Epithelial cell of prostate (primary cell): ENCODE measurements at regions not wholly inside any gene's neighbourhood (a gene's known extent, or its start where the extent isn't known, plus 50 kb on each side); places are given as distances from the start of the nearest gene placed in this dataset.

Experiments
- DNase-seq: peaks from one replicate; pipeline ENCODE4 v3.0.0-alpha.2; 2011; ENCODE audit warnings: low read depth, low spot score
- H3K27ac ChIP-seq: fragments of 450-650 bp; 2 replicates; pipeline ENCODE4 v1.5.1; 2017; ENCODE audit warnings: mild to moderate bottlenecking

DNA sequence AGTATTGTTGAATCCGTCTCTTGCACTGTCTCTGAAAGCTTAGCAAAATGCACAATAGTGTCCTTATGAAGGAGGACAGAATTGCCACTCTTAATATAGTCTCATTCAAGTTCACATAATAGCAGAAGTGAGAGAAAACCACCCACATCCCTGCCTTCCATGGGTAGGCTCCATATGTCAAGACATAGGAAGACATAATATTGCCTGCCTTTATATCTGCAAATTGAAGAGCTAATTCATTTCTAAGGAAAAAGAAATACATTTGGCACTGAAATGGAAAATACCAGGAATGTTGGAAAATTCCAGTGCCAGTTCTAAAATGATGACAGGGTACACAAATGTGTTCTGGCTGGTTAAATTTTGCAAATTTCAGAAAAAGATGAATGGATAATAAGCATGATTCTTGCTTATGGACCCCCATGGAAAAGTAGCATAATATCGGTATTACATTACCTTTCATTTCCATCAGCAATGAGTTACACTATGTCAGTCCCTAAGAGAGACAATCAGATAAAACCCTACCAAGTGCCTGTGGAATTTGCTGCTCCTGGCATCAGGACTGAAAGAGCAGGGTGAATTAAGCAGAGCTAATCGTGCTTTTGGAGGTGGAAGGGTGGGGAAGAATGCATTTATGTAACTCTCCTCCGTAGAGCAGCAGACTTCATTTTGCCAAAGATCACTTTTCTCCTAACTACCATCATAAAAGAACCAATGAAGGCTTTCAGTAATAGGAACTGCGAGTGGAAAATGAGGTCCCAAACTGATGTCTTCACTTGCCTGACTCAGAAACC, 312.6 kb downstream of the FGFR2 start:
- no peak for DNase-seq
- no peak overlapping the region for H3K27ac ChIP-seq

DNA sequence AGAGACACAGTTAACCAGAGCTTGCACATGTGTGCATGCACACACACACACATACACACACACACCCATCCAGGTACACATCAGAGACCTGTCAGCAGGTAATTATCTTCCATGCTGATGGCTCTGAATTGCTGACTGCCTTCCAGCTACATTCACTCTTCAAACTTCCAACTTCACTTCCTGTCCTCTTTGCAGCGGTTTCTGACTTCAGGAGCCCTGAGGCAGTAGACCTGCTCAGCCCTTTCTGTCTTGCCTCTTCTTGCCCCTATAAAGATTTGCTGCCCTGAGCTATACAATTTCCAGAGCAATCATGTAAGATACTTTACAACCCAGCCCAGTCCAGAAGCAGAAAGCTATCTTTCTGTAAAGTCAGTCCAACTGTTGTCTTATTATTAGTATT, 310.2 kb downstream of the FGFR2 start:
- peak; percentile 46 for DNase-seq
- no peak overlapping the region for H3K27ac ChIP-seq

DNA sequence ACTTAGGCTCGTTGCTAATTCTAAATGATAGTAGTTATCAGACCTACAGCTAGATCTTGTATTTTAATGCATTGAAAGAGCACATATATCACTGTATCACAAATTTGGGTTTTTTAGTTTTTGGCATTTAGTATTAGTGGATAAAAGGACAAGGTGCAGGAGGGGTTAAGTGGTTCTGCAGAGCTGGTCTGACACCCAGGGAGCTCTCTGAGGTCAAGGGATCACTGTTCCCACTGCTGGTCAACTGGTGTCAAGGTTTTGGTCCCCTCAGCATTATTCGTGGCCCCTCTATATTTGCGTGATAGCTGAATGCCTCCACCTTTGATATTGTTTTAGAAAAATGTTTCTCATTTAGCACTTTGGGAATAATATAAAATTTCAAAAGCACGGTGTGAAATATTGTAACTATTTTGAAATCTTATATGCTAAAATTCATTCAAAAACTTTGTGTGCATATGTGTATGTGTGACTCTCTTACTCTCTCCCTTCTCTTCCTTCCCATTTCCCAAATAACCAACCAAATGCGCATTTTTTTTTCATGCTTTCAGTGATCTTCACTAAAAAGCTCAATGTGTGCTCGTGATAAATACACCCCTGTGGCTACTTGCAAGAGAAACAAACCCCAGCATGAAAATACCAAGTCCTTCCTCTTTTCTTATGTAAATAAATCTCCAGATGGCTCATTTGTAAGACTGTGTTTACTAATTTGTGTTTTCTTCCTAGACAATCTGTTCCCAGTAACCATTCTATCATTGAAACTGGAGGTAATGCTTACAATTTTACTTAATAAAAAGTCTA, 309.2 kb downstream of the FGFR2 start:
- no peak overlapping the region for H3K27ac ChIP-seq
- no peak for DNase-seq

DNA sequence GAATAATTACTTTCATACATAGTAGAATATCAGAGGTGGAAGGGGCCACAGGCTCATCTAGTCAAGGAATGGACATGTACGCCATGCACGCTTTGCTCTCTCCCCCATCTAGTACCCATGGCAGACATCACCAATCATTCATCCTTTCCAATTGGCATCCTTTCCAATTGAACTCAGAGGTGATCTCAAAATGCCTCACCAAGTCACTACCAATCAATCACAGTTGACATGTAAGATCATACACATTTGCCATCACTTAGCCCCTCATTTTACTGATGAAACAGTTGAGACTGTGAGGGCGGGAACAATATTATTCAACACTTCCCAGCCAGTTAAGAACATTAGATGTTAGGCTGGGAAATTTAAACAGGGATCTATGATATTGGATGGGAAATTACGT, 308.4 kb downstream of the FGFR2 start:
- H3K27ac ChIP-seq, result no peak overlapping the region
- no peak for DNase-seq

DNA sequence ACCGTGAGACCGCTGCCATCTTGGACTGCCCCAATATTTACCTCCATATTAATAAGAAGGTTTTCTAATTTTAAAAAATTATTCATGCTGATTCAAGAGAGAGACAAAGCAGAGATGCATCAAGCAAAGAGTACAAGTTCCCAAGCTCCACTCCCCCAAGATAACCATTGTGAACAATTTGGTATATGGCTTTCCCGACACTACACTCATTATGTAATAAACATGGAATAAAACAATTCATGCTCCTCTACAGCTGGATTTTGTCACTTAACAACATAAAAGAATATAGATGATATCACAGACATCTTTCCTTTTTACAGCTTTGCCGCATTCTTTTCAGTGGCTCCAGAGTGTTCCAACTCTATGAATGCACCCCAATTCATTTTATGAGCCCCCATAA, 307.6 kb downstream of the FGFR2 start:
- H3K27ac ChIP-seq, result no peak overlapping the region
- DNase-seq, result no peak

DNA sequence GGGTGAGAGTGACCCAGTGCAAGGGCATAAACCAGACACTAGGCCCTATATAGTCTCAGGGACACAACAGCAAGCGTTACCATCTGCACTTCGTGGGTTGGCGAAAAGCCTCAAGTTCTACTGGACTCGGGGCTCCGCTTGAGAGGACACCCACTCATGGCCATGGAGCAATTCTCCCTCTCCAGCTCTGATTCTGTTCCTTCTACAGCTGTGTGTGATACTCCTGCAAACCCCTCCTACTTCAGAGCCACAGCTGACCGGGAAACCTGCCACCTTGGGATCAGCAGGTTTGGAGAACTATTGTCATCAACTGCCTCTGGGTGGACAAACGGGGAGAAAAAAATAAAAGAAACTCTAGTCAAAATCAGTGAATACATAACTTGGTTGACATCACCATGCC, 306.9 kb downstream of the FGFR2 start:
- no peak for DNase-seq
- no peak overlapping the region for H3K27ac ChIP-seq

DNA sequence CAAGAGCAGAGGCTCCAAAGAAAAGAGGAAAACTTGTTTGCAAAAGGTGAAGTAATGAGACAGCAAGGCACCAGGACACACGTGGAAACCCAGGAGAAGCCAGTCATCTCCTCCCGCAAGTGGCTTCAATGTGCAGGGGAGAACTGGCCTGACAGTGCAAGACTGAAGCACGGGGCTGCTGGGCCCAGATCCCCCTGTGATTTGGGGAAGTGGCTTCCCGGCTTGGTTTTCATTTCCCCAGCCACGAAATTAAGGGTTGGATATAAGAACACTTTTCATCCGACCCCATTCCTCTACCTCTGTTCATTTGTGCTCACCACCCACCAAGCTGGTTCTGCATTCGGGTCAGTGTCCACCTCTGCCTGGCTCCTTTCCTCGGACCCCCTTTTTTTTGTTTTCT, 306.4 kb downstream of the FGFR2 start:
- no peak overlapping the region for H3K27ac ChIP-seq
- DNase-seq, result no peak

DNA sequence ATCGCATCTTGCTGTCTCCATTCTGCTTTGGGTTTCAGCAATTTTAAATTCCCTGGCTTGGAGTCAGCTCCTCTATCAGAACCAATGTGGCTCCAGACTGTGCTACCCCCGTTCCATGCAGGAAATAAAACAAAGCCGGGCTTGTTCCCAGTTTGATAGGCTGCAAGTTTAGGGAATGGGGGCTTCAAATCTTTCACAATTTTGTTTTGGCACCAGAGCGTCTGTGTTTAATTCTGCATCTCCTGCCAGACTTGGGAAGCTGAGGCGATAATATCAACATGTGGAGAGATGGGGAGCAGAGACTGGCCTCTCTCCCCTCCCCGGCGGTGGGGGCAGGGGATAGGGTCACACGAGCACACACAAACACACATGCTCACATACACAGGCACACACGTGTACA, 305.9 kb downstream of the FGFR2 start:
- no peak for DNase-seq
- no peak overlapping the region for H3K27ac ChIP-seq

DNA sequence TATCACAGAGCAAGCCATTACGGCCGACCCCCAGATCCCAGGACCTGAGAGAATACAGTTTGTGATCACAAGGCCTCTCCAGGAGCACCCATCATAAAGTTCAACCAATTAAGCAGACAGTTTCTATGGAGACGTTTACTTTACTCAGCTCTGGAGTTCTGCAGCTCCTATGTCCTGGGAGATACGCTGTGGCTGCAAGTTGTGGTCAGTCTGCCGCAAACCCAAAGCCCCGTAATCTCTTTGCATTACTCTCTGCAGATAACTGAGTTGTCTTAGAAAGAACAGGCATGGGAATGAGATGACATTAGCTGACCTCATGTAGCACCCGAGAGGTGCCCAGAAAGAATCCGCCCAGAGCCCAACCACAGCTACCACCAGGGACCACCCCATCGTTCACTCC, 305.1 kb downstream of the FGFR2 start:
- no peak for DNase-seq

DNA sequence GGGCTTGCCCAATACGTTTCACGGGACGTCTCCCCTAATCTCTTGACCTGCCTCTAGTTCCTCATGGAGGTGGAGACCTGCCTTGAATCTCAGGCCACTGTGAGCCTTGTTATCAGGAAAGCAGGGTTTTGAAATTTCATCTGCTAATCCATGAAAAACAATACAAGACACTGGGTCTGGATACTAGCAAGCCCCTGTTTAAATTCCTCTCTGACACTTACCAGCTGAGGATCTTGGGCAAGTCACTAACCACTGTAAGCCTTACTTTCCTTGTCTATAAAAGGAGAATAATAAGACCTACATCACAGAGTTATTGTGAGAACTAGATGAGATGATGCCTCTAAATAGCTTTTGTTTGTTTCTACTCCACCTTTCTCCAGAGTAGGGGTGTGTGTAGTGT, 303.6 kb downstream of the FGFR2 start:
- no peak for DNase-seq
- no peak overlapping the region for H3K27ac ChIP-seq

More for the DNA sequence above, 305.1 kb downstream of the FGFR2 start:
- H3K27ac ChIP-seq, result no peak overlapping the region

DNA sequence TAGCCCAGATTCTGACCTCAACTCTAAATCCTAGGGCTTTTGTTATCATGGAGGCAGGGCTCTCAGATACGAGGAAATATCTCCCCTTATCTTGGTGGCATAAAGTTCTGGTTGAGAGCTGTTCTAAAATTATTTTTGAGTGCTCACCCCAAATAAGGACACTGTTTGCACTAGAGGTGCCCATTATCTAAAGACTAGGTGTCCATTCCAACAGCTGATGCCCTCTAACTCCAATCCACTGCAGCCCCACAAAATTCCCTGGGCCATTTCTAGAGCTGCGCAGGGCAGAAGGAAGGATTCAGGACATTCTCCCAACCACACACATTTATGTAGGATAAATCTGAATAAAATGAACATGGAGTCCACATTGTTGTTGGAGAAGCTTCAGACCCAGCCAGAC, 301.9 kb downstream of the FGFR2 start:
- DNase-seq, result no peak
- H3K27ac ChIP-seq, result no peak overlapping the region

DNA sequence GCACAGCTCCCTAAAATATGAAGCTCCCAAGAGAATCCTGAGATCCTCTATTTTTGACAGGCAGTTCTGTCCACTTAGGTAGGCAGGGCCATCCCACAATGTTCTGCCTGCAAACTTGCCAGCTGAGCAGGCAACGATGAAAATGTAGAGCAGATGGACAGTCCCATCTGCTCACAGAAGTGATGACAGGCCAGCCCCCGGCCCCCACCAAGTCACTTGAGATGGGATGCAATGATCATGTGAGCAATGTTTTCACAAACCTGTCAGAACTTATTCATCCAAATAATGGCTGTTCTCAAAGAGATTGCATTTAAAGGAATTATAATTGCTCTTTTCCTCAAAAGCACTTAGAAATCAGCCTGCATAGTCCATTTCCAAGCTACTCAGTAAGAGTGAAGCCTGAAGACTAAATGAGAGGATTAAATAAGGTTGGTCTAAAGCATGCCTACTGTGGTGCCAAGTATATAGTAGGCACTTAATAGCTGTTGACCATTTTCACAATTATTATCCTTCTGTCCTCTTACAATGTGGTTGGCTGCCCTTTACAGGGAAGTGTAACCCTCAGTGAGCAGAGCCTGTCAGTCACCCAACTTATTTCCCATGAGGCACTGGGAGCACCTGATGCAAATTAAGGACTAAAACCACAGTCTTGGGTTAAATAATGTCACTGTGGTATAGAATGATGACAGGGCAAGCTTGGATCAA, 301.2 kb downstream of the FGFR2 start:
- DNase-seq, result no peak
- H3K27ac ChIP-seq, result no peak overlapping the region

DNA sequence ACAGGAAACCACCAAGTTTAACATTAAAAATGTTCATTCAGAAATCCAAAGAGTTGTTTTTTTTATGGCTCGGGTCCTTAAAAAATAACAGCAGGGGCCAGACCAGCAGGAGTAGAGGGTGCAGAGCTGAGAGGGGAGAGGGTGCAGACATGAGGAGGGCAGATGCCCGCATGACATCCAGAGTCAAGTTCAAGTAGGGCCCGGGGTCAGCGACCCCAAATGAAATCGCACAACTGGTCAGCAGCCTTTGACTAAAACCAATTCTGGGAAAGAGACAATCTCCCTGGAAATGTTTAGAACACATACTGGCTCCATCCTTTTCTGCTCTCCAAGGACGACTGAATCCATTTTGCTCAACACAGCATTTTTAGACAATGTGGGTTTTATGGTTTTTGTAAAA, 297.5 kb downstream of the FGFR2 start:
- DNase-seq, result no peak
- no peak overlapping the region for H3K27ac ChIP-seq

DNA sequence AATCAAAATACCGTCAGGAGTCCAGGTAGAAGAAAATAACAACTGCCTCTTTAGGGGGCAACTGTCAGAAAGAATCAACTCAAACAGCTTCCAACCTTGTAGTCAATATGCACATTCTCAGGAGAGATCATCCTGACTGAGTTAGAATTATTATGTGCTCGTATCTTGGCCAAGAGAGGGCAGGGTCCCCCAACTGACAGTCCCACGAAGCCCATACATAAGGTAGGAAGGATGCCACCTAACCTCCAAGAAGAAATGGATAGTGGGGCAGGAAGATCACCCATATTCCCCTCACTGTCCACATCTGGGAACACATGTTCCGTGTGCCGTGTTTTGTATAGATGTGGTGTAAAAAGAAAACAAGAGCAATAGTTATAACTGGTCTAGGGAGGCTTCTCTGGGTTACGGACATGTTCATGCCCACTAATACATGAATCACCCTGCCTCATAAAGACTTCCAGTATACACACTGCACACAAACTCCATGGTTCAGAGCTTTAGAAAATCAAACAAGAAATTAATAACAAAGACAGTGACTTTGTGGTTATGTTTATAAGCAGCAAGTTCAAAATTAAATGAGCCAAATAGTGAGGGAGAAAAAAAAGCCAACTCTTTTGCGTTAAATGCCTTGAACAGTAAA, 295.6 kb downstream of the FGFR2 start:
- H3K27ac ChIP-seq, result no peak overlapping the region
- DNase-seq, result no peak

DNA sequence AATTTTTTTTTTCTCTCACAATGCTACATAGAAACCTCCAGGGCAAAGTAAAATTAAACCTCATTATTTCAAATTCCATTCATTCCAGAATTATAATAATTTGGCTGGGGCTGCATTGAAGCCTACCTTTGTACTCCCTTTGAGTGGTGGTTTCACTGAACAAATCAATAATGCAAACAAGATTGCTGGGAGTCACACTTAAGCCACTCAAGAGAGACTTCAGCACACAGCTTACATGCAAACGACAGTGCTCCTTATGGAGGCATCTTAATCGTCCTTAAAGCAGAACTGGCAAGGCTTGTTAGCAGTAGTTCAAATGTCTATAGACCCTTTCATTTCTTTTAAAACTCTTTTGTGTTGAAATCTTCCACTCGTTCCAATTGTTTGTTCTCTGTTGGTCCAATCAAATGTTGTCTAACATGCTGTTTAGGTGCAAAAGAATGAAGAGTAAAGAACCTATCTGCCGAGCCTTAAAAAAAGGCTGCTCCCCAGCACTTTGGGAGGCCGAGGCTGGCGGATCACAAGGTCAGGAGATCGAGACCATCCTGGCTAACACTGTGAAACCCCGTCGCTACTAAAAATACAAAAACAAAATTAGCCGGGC, 294.9 kb downstream of the FGFR2 start:
- no peak for DNase-seq
- no peak overlapping the region for H3K27ac ChIP-seq

DNA sequence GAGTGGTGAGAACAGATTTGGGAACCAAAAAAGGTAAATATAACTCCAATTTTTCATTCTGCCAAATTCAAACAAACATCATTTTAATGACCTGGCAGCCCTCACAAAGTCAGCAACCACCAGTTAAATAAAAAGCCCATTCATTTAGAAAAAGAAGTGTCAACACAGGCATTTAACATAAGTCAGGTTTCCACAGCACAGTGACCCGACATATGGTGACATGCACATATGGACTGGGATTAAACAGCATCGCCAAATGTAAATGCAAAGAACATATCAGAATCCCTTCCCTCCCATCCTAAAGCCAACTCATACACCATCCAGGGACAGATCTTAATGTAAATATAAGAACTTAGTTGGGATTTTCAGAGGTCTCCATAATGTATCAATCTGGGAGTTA, 293.2 kb downstream of the FGFR2 start:
- no peak for DNase-seq
- no peak overlapping the region for H3K27ac ChIP-seq

DNA sequence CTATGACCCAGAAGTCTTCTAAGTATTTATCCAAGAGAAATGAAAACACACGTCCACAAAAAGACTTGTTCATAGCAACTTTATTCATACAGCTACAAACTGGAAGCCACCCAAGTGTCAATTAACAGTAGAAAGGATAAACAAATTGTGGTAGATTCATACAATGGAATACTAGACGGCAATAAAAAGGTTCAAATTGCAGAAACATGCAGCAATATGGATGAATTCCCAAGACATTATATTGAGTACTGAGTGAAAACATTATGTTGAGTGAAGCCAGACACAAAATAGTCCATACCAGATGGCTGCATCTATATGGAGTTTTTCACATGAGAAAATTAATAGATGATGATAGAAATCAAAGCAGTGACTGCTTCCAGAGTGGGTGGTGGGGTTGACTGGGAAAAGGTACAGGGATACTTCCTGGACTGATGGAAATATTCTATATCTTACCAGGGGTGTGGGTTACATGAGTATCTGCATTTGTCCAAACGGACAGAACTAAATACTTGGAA, 292.0 kb downstream of the FGFR2 start:
- DNase-seq, result no peak
- no peak overlapping the region for H3K27ac ChIP-seq

DNA sequence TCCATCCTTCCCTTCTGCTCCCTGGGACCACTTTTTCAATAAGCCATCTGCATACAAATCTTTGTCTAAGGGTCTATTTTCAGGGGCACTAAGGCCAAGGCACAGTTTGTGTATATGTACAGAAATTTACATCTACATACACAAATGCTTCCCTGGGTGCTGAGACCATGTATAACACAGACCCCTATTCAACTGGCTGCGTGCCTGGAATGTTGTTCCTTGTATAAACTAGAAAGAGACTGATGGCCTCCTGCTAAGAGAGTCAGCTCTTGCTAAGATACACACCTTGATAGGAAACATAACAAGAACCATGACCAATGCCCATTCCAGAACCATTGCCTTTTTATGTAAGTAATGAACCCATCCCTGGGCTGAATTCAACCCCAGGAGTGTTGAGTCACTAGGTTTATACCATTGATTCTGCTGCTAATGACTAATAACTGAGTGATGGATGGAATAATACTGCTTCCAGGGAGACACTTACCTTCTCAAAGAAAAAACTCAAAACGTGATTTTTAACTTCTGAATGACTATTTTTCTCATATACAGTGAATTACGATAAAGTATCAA, 290.7 kb downstream of the FGFR2 start:
- peak overlapping the region; percentile 75 for H3K27ac ChIP-seq
- peak; percentile 89 for DNase-seq

DNA sequence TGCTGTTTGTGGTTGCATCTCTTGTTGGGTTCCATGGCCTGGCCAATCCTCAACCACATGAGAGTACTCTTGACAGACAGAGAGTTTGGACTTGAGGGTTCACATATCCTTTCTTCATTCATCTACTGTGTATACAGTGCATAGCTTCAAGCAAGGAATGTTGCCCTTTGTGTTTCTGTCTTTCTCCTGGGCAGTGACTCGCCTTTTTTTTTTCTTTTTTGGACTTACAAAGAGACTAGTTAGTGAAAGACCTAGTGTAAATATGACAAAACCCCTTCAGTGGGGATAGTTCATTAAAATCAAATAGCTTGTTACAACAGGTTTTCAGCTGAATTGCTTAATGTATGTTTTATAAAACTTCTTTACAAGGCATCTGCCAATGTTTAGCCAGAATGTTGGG, 290.2 kb downstream of the FGFR2 start:
- peak overlapping the region; percentile 75 for H3K27ac ChIP-seq
- DNase-seq, result no peak

DNA sequence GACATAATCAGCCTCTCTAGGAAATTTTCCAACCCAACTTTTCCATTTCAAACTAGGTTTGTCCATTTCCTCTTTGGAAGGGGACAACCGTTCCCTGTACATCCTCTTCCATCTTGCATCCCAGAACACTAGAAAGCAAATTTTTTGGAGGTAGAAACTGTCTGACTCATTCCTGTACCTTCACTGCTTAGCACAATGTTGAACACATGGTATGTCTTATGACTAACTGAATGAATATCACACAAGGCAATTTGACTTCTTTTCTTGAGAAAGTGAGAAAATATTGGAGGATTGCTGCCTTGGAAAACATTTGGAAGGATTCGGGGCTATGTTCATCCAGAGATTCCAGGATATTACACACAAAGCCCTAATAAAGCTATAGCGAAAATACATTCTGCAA, 289.1 kb downstream of the FGFR2 start:
- peak overlapping the region; percentile 75 for H3K27ac ChIP-seq
- DNase-seq, result no peak
